GM21619 (cell line): ENCODE measurements at regions not wholly inside any gene's neighbourhood (a gene's known extent, or its start where the extent isn't known, plus 50 kb on each side); places are given as distances from the start of the nearest gene placed in this dataset.
"Not testable (repeated sequence)": the region's sequence is repeated elsewhere in the genome, so short reads cannot be mapped to it uniquely, and the experiment has no call there.

Experiments used
- ATAC-seq: cut with Tn5 transposase; IDR thresholded peaks from one replicate; pipeline ENCODE4 v1.9.1; 2021; ENCODE audit not compliant: unreplicated experiment

DNA sequence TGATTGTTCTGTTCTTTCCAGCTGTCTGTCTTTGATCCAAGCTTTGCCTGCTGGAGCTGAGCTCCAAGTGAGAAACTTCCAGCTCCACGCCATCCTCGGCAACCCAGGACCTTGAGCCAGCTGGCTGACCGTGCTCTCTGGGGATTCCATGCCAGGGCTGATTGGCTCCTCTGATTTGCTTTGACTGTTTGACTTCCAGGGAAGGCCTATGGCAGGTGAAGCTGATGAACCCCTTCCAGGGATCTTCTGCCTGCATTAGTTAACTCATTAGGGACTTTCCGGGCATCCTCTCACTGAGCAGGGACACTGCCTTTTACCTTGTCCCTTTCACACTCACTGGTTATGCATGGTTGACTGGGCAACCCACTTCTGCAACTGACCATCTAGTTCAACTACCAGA is 406.1 kb downstream of the RPS6KC1 start:
- ATAC-seq, result no peak

DNA sequence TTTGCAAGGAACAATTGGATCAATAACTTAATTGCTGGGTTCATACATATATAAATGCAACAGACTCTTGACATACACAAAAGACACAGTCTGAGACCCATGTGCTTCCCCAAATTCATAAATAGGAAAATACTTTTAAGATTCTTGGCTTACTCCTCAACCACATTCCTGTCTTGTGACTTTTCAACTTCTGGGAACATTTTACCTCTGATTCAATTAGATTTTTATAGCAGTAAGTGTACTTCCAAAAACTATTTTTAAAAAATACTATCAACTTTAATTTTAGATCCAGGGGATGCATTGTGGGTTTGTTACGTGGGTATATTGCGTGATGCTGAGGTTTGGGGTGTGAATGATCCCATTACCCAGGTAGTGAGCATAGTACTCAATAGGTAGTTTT is 406.7 kb downstream of the RPS6KC1 start:
- ATAC-seq, result no peak

DNA sequence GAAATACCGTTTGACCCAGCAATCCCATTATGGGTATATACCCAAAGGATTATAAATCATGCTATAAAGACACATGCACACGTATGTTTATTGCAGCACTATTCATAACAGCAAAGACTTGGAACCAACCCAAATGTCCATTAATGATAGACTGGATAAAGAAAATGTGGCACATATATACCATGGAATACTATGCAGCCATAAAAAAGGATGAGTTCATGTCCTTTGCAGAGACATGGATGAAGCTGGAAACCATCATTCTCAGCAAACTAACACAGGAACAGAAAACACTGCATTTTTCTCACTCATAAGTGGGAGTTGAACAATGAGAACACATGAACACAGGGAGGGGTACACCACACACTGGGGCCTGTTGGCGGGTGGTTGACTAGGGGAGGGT is 411.3 kb downstream of the RPS6KC1 start:
- not testable (repeated sequence) for ATAC-seq

DNA sequence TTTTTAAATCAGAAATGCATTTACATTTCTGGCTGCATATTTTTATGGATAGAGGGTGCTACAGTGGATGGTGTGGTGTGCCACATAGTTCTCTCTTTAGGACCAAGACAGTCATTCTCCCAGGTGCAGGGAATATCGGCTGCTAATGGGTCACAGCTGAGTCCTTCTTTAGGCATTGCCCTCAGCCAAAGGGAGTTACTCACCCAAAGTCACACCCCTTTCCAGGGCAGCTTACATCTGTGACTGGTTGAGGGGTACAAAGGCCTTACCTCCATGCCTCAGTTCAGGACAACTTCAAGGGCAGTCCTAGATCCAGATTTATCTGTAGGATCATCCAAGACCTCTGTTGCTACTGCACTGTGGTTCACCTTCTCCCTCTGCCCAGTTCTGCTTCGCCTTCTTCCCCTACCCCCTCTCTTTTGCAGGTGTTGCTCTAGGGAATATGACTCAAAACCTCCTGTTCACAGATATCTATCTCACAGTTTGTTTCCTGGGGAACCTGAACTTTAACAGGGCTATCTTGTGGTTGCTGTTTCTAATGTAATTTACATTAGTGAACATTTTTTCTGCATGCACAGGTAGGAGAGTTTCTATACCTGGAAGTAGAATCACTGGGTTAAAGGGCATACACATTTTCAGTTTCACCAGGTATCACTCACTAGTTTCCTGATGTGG is 413.9 kb downstream of the RPS6KC1 start:
- ATAC-seq, result peak; percentile 75

DNA sequence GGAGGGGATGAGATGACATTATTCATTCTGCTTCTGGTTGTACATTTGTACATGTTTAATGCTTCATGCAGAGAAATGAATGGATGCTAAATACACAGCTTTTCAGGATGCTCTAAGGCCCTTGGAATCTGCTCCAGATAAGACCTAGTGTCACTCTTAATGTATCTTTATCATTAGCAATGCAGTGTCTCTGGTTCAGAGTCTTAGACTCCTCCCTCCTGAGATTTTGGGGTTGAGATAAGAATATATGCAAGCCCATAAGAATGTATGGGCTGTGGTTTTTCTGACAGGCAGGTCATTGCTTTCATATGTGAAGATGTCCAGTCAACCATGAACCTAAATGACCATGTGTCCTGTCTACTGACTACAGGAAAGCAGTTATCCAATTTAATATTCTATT is 415.5 kb downstream of the RPS6KC1 start:
- no peak for ATAC-seq

DNA sequence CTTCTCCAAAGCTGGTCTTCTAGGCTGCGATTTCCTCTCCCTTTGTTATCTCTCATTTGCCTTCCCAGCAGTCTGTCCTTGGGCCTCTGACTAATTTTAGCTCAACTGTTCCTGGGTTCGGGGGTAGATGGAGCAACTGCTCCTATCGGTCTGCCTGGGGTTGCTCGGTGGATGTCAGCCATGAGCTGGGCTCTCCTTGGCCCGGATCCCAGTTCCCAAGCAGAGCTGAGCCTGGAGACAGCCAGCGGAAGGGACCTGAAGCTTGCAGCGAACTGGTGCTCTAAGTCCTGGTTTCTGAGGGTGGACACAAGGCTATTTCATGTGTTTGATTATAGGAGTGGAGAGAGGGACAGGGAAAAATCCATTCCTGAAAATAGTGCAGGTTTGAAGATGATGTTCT is 423.0 kb downstream of the RPS6KC1 start:
- ATAC-seq, result no peak

DNA sequence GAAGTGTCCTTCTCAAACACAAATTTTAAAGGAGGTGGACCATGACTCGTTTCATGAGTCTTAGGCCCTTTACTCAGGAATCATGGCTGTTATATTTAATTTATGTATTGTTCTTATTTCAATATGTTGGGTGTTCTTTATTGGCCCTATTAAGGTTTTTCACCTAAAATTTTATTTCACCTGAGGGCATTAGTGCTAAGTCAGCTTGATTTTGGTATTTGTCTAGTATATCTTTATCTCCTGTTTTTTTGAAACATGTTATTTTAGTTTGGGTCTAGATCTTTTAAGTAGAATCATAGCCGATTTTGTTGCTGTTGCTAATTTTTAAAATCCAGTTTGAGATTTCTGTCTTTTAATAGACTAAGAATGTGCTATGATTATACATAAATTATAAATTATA is 430.4 kb downstream of the RPS6KC1 start:
- no peak for ATAC-seq

DNA sequence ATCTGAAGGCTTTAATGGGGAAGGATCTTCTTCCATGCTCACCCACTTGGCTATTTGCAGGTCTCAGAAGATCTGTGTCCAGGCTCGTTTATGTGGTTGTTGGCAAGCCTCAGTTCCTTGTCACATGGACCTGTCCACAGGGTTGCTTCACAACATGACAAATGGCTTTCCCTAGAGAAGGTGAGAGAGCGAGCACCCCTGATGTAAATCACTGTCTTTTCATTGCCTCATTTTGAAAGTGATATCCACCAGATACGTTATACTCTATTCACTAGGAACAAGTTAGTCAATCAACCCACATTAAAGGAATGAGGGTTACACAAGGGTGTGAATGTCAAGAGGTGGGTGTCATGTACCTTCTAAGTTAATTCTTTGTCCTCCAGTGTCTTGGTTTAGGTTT is 433.3 kb downstream of the RPS6KC1 start:
- no peak for ATAC-seq

DNA sequence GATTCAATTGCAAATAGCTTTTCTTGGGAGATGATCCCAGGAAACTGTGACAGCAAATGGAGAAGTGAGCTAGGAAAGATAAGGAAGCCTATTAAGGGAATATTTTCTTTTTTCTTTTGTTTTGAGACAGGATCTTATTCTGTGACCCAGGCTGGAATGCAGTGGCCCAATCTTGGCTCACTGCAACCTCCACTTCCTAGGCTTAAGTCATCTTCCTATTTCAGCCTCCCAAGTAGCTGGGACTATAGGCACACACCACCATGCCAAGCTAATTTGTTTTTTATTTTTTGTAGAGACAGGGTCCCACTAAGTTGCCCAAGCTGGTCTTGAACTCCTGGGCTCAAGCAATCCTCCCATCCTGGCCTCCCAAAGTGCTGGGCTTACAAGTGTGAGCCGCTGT is 433.7 kb downstream of the RPS6KC1 start:
- no peak for ATAC-seq

DNA sequence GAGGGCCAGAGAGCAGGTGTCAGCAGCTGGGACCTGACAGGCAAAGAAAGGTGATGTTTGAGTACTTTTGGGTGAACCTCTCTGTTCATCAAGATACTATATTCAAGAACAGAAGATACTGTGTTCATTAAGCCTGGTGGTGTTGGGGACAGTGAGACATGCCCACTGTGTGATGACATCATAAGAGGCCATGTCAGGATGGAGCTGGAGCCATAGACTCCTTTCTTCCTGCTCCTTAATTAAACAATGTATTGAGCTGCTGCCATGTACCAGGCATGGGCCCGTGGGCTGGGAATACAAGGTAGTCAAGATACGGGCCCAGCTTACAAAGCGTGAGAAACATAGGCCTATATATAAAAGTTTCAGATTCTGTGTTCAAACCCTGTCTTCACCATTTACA is 435.4 kb downstream of the RPS6KC1 start:
- ATAC-seq, result no peak

DNA sequence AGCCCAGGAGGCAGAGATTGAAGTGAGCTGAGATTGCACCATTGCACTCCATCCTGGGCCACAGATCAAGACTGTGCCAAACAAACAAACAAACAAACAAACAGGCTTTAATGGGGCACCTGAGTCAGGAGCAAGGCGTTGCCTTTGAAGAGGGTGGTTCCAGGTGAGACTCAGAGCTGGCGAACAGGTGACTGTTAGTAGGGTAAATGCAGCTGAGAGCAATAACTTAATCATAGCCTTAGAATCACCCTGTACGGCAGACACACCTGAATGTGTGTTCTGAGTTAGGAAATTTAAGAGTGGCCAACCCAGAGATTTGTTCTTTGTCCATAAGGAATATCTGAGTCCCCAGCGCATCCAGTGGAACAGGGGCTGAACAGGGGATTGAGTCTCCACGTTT is 440.4 kb downstream of the RPS6KC1 start:
- ATAC-seq, result no peak

DNA sequence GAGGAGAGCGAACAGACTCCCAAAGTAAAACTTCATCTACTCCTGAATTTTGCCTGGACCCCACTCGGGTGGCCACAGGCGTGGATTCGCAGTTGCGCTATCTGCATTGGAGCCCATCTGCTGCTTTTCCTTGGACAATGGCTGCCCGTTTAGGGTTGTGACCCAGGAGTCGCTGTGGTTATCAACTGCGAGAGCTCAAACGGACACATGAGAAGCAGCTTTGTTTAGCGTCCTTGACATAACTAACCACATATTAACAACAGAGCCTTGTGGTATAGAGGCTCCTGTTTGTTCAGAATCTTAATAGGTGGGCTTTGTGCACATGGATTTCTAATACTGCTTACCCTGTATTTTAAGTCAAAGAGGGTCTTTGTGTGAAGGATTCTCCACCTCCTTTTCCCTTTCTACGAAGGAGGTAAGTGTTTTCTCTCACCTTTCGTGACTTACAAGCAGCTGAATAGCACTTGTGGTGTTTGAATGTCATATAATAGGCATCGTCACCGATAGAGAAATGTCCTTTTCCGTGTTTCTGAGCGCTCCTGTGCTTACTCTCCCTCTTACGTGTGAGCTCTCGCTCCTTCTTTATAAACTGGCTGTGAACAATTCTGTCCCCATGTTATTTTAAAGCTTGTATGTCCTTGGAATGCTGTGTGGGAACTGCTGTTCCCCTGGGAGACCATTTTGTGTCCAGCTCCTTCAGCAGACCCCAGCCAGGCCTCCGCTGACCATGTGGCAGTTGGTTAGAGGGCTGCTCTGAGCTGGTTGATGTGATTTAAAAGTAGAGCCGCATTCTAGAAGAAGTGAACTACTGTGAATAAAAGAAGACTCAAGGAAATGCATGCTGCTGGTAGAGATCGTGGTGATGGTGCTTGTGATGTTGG is 441.4 kb downstream of the RPS6KC1 start:
- no peak for ATAC-seq

DNA sequence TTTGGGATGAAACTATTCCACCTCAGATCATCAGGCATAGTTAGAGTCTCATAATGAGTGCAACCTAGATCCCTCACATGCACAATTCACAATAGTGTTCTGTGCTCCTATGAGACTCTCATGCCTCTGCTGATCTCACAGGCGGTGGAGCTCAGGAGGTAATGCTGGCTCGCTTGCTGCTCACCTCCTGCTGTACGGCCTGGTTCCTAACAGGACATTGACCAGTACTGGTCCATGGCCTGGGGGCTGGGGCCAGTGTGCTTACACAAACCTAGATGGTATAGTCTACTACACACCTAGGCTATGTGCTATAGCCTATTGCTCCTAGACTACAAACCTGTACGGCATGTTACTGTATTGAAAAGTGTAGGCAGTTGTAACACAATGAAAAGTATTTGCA is 448.4 kb downstream of the RPS6KC1 start:
- ATAC-seq, result no peak

DNA sequence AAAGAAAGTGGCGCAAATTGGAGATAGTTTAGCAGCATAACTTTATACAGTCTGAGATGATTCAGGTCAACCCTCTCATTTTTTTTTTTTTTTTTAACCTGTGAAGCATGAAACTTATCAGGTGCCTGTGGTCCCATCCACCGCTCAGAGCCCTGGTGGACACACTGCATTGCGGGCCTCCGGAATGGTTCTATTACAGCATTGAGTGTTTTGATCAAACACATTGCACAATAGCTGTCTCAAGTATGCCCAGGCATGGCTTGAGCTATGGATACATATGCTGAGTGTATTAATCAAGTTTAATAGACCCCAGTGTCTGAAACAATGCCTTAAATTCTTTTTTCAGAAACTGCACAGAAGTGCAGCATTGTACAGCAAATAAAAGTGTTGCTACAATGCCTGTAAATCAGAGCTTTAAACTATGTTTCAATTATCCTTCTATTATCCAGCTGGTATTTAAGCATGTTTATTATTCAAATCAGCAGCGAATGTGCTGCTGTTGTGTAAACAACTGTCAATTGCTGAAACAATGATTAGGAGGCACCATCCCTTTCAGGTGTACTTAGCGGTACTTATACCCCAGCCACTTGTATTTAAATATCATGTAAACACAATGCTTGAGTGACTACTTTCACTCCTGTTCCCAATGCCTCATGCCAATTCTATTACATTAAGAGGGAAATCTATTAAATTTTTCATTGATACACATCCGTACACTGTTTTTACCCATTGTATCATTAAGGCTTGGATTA is 456.6 kb downstream of the RPS6KC1 start:
- no peak for ATAC-seq

DNA sequence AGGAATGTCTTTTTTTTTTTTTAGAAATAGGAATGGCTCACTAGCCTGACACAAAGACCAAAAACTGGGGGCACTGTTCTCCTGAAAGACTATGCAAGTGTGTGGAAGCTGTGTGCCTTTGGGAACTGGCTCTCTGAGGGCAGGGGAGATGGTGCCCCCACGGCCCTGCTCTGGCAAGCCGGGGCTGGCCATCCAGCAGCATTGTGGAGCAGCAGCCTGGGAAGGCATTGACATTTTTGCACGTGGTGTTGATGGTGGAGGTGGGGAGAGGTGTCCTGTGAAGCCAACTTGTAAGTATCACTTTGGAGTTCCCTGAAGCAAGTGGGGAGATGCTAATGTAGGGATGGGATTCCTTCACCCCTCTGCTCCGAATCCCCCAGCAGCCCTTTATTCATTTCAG is 460.1 kb downstream of the RPS6KC1 start:
- no peak for ATAC-seq

DNA sequence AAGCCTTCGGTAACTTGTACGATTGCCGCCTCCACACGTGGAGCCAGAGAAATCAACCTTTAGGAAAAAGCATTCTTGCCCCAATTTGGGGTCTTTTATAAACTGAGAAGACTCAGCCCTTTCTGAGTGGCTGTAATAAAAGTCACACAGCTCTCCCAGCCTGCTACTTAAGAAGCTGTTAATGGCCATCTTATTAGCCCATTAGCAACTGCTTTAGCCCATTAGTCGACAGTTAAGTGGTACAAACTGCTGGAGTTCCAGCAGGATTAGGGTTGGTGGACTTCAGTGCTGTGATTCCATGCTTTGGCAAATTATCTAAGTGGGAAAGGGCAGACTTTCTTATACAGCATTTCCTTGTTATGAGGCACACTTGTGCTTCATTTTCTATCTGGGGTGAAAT is 461.3 kb downstream of the RPS6KC1 start:
- ATAC-seq, result no peak

DNA sequence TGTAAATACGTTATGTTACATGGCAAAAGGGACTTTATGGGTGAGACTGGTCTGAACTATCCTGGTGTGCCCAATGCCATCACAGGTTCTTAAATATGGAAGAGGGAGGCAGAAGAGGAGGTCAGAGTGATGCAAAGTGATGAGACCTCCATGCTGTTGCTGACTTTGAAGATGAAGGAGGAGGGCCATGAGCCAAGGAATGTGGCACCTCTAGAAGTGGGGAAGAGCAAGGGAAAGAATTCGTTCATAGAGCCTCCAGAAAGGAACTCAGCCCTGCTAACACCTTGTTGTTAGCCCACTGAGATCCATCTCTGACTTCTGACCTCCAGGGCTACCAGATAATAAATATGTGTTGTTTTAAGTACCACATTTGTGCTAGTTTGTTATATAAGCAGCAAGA is 462.0 kb downstream of the RPS6KC1 start:
- no peak for ATAC-seq

DNA sequence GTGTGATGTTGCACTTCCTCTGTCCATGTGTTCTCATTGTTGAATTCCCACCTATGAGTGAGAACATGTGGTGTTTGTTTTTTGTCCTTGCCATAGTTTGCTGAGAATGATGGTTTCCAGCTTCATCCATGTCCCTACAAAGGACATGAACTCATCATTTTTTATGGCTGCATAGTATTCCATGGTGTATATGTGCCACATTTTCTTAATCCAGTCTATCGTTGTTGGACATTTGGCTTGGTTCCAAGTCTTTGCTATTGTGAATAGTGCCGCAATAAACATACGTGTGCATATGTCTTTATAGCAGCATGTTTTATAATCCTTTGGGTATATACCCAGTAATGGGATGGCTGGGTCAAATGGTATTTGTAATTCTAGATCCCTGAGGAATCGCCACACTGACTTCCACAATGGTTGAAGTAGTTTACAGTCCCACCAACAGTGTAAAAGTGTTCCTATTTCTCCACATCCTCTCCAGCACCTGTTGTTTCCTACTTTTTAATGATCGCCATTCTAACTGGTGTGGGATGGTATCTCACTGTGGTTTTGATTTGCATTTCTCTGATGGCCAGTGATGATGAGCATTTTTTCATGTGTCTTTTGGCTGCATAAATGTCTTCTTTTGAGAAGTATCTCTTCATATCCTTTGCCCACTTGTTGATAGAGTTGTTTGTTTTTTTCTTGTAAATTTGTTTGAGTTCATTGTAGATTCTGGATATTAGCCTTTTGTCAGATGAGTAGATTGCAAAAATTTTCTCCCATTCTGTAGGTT is 463.6 kb downstream of the RPS6KC1 start:
- not testable (repeated sequence) for ATAC-seq

DNA sequence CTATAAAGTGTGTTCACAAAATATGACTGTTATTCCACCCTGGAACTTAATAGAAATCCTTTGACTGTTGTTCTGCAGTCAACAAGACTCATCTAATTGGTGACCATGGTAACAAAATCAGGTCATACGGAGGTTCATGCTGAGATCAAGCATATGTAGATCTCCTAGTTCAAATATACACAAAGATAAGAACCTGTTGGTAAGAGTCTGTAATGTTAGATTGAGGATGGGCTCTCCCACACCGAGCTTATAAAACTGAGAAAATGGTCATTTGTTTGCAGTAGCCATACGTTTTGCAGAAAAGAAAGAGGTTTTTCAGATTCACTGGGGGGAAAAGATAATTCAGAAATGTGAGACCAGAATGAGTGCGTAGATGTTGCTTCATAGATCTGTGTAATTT is 468.1 kb downstream of the RPS6KC1 start:
- ATAC-seq, result no peak

DNA sequence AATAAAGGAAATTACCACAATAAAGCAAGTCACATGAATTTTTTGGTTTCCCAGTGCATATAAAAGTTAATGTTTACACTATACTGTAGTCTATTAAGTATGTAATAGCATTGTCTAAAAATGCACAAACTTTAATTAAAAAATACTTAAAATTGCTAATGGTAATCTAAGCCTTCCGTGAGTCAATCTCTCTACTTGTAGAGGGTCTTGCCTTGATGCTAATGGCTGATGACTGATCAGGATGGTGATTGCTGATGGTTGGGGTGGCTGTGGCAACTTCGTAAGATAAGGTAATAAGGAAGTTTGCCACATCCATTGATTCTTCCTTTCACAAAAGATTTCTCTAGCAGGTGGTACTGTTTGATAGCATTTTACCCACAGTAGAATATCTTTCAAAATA is 466.6 kb upstream of the PROX1 start:
- no peak for ATAC-seq

DNA sequence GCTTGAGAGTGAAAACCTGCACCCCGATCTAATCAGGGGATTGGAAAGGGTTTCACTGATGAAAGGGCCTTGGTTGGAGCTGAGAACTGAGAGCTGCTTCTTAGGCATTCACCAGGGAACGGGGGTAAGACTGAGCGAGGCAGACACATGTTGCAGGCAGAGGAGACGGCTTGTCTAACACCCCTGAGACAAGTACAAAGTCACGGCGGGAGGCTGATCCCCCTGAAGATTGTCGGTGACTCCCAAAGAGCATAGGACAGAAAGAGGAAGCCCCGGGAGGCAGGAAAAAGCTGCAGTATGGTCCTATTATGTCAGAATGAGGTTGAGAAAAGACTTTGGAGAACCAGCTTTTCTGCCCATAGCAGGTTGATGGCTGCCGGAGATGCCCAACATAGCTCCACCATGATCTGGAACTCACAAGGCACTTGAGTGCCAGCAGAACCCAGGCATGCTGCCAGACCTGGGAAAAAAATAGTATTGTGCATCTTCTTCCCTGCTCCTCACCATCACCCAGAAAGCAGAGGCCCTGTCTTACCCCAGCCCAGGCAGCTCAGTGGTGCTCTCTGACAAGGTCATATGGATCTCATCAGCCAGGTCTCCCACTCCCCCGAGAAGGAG is 463.9 kb upstream of the PROX1 start:
- ATAC-seq, result no peak
